Mucosa of gallbladder (tissue), 1 donor: ENCODE measurements at regions not wholly inside any gene's neighbourhood (a gene's known extent, or its start where the extent isn't known, plus 50 kb on each side); places are given as distances from the start of the nearest gene placed in this dataset.
"Not testable (repeated sequence)": the region's sequence is repeated elsewhere in the genome, so short reads cannot be mapped to it uniquely, and the experiment has no call there.

ENCODE experiments used
- DNase-seq: peaks from one replicate; pipeline ENCODE4 v3.0.0-alpha.2; 2020; ENCODE audit warnings: low spot score
- donor health status: DM: no; HTN: no; CAD: no.

DNA sequence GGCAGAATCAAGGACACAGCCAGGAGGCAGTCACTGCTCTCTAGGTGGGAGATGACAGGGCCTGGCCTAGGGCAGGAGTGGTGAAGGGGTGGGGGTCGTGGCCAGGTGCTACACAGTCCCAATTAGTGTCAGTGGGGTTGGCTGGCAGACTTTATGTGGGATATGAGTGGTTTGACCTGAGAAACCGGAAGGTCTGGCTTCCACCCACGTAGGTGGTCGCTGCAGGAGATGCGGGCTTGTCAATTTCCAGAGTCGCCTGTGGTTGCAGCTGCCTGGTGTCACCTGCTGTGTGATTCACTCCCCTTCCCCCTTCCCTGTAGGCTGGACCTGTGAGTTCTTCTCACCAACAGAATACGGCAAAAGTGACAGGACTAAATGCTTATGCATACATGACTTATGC lies 124.3 kb downstream of the KLF6 start:
- no peak for DNase-seq

DNA sequence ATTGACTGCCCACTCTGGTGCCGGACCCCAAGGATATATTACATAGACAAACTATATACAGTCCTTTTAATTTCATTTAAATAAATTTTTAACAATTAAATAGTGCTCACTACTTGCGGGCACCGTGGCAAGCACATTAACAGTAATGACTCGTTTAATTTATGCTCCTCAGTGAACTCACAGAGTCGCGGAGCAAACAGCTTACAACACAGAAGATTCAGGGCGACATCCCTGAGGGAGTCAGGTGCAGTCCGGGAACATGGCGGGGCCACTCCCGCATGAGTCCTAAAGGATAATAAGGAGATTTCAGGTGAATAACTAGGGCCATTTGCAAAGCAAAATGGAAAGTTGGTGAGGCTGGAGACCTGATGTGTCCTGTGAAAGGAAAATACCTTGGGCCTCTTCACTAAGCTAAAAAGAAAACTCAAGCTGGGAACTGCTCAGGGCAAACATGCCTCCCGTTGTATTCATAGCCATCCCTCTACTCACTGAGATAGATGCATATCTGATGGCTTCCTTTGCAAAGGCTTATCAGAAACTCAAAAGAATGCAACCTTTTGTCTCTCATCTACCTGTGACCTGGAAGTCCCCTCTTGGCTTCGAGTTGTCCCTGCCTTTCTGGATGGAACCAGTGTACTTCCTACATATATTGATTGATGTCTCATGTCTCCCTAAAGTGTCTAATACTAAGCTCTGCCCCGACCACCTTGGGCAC lies 125.6 kb downstream of the KLF6 start:
- no peak for DNase-seq

DNA sequence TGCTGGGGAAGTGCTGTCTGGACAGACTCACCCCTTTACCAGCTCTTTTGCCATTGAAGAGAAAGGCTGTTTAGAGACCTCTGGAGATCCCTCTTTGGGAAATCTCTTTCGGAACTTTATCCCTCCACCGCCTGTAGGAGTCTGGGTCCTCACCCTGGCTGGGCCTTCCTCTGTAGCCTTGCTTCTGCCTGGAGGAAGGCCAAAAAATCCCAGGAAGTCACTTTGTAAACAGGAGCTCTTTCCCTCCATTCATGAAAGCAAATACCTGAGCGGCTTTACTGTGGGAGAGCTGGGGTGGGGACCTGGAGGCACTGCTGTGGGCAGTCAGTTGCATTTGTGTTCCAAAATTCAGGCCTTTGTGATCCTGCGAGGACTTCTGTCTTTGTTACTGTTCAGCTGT lies 126.2 kb downstream of the KLF6 start:
- DNase-seq: no peak

DNA sequence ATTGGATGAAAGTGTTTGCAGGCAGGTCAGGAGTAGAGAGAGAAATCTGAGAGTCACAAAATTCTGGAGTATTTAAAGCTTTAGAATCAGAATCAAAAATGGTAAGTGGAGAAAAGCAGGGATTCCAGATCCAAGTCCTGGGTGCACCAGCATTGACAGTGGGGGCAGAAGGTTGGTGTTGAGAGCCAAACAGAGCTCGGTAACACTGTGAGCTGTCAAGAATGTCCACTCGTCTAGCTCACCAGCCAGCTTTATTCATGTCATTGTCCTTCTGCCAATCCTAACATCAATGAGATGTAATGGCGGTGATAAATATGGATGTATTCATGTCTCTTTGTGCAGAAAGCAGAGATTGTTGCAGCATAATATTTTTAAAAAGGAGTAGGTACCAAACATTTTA lies 128.8 kb downstream of the KLF6 start:
- no peak for DNase-seq

DNA sequence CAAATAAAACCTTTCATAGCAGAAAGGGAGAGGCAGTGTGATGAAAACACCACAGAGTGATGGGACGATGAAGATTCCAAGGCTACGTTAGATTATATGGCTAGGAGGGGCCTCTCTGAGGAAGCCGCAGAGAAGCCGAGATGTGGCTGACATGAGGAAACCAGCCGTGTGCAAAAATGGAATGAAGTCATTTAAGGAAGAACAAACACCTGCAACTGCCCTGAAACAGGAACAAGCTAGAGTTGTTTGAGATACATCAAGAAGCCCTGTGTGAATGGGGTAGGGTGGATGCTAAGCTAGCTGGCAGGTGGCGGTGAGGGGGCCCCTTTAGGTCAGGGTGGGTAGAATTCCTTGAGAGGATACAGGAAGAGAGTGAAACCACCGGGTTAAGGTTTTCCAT lies 129.5 kb downstream of the KLF6 start:
- no peak for DNase-seq

DNA sequence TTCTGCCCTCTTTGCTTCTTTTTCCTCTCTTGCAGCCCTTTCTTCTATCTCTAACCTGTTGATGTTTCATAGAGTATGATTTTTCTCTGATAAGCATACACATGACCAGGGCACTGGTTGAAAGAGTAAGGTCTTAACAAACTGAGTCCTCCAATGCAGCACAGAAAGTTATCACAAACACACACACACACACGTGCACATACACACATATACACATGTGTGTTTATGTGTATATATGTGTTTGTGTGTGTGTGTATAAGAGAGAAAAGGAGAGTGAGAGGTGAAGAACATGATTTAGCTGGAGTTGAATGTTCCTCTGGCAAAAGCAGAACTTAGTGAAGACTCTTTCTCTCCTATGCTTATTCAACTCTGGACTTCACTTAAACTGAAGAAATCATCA lies 130.0 kb downstream of the KLF6 start:
- no peak for DNase-seq

GRCh38 chr10:3654496-3654895 lies 130.5 kb downstream of the KLF6 start:
- no peak for DNase-seq

- DNase-seq: not testable (repeated sequence)
Observed at GRCh38 chr10:3653303-3653702, 131.7 kb downstream of the KLF6 start.

DNA sequence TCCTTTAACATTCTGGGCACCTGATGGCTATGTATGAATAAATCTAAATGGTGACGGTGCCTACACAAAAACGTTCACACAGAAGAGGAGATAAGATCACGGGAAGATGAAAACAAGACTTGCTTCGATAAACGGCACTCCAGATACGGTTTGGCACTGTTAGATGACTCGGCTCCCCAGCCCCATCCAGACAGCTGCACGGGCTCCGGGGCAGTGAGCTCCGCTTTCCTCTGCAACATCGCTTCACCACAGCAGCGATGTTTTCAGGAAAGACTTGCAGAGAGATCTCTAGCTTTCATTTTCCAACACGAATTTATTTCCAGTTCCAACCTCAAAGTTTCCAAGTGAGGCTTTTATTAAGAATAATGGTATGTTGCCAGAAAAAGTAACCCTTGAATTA lies 132.1 kb downstream of the KLF6 start:
- no peak for DNase-seq

GRCh38 chr10:3651969-3652653 lies 132.9 kb downstream of the KLF6 start:
- no peak for DNase-seq

DNA sequence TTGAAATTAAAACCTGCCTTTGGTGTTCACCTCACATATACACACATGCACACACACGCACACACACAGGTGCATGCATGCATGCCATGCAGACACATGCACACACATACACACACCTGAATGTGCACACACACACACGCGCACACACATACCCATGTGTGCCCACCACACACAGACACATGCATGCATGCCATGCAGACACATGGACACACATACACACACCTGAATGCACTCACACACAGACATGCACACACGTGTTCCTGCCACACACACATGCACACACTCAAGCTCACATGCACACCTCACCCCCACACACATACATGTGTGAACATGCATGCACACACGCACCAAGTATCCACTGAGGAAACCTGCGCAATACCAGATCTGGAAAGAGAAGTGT lies 136.4 kb downstream of the KLF6 start:
- DNase-seq: no peak

DNA sequence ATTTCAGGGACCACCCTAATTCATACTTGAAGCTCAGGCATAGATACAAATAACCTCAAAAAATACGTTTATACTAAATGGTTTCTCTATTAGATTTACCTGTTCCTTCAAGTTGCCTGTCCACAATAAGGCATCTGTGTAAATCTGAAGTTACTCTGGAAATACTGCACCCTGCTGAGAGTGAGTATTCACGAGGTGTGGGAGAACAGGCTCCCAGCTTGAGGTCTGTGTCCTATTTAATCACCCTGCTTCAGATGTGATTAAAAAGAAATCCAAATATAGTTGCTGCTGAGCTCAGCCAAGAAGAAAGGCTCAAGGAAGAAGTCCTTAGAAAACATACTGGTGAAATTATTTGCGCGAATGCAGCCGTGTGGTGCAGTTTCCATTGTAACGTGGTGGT lies 136.8 kb downstream of the KLF6 start:
- no peak for DNase-seq

DNA sequence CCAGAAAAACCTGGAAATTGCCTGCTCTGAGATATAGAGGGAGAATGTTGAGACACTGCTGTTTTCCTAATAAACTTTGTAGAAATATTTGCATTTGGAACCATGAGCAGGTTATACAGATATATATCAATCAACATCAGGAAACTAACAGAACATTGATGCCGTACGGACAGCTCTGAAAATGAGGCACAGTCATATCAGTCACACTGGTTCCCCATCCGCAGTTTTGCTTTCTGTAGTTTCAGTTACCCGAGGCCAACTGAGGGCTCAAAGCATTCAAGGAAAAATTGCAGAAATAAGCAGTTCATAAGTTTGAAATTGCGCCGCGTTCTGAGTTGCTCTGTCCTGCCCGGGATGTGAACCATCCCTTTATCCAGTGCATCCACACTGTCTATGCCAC lies 137.9 kb downstream of the KLF6 start:
- DNase-seq: no peak

DNA sequence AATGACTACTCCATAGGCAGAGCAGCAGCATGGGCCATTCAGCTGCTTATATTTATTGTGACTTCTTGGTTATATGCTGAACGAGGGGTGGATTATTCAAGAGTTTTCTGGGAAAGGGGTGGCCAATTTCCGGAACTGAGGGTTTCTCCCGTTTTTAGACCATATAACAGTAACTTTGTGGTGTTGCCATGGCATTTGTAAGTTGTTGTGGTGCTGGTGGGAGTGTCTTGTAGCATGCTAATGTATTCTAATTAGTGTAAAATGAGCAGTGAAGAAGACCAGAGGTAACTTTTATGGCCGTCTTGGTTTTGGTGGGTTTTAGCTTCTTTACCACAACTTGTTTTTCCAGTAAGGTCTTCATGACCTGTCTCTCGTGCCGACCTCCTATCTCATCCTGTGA lies 139.6 kb downstream of the KLF6 start:
- no peak for DNase-seq

- DNase-seq: no peak
Observed at GRCh38 chr10:3640816-3641215, 144.2 kb downstream of the KLF6 start.

DNA sequence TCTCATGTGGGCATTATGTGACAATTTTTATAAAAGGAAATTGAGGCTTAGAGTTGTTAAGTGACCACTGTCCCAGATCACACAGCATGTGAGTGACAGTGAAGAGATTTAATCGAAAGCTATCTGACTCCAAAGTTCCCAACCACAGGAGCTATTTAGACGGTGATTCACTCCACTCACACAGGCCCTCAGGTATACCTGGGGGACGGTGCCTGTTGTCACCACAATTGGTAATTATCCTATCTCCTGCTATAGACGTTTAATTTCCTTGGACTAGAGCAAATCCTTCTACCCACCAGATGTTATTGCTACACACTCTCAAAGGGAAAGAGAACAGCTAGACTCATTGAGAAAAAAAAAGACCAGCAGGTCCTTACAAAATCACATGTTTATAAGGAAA lies 145.5 kb downstream of the KLF6 start:
- no peak for DNase-seq

DNA sequence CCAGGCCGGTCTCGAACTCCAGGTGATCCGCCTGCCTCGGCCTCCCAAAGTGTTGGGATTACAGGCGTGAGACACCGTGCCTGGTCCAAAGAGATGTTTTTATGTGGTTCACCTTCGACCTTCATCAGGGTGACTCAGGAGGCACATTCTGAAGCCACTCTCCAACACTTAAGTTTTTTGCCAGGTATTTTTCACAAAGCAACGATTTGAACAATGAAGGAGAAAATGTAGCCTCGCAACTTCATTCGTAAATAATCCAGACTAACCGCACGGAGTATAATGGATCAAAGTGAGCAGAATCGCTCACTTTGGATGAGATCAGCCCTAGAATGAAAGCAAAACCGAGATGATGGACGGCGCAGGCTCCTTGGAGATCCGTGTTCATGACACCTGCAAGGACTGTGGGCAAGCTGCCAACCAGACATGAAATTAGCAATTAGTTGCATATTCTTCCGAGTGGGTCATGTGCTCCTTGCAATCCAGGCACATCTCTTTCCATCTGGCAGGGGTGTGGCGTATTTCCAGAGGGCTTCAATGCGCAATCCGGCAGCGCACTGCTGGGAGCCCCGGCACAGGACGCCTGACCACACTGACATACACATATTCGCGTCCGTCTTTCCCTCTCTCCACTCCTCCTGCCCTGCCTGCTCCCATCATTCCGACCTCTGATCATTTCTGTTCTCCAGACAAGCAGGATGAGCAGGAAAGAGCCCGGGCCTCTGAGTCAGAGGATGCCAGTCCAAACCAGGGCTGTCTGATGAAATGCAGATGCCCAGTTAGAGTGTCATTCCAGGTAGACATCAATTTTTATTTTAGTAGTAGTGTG lies 148.4 kb downstream of the KLF6 start:
- no peak for DNase-seq

- peak; percentile 48 for DNase-seq
Observed at GRCh38 chr10:3635697-3636096, 149.3 kb downstream of the KLF6 start.

- DNase-seq: no peak
Observed at GRCh38 chr10:3635211-3635671, 149.8 kb downstream of the KLF6 start.

DNA sequence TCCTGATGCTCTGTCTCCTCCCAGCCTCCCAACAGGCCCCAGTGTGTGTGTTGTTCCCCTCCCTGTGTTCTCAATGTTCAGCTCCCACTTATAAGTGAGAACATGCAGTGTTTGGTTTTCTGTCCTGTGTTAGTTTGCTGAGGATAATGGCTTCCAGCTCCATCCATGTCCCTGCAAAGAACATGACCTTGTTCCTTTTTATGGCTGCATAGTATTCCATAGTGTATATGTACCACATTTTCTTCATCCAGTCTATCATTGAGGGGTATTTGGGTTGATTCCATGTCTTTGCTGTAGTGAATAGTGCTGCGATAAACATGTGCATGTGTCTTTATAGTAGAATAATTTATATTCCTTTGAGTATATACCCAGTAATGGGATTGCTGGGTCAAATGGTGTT lies 150.4 kb downstream of the KLF6 start:
- not testable (repeated sequence) for DNase-seq

DNA sequence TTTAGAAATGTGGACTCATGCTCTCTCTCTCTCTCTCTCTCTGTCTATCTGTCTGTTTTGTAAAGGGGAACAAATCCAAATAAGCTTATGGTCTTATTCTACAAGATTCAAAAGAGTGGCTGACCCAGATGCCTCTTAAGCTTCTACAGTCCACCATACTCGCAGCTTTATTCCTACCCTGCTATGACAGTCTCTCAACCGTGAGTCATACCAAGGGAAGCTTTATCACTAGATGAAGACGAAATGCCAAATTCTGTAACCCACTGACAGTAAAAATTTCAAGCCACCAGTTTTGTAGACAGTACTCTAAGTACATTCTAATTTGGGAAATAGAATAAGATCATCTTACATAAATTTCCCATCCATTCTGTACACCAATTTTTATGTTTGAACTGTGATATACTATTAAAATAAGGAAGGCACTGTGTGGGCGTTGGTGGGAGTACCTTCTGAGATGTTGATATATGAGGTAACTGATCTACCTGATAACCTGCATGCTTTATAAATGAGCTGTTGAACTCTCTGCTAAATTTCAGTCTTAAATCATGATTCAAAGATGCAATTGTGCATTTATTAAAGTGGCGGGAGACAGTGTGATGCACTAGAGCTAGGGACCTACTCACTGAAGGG lies 153.2 kb downstream of the KLF6 start:
- no peak for DNase-seq

- no peak for DNase-seq
Observed at GRCh38 chr10:3631291-3631690, 153.7 kb downstream of the KLF6 start.
